Stimulated activated CD4-positive, alpha-beta T cell treated with anti-CD3 and anti-CD28 coated beads, Interleukin-1b, Interleukin-23, amount 100 ng/mL, for 24 hours (primary cell): ENCODE measurements at regions not wholly inside any gene's neighbourhood (a gene's known extent, or its start where the extent isn't known, plus 50 kb on each side); places are given as distances from the start of the nearest gene placed in this dataset.

Experiments used
- DNase-seq, 4 experiments: peaks; one replicate each; pipeline ENCODE4 v3.0.0-alpha.2; 2020; ENCODE audit warnings: low read depth in 4 of 4, low spot score in 1 of 4

DNA sequence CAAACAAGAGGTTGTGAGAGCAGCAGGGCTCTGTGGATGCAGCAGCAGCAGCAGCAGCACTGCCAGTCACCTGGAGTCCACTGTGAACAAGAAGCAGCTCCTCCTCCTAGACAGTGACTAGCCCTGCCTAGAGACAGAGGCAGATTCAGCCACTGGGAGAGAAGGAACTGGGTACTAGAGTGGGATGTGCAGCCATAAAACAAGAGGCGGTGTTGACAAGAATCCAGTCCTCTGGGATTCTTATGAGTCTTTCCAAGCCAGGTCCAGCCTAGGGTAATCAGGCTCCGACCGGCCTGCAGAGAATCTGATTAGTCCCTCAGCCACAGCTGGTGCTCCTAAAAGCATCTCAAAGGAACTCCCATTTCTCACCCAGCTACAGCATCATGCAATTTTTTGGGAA is 83.9 kb upstream of the USP47 start:
- no peak for DNase-seq

- no peak for DNase-seq
These were observed 85.1 kb upstream of the USP47 start for GRCh38 chr11:11756718-11757117.

DNA sequence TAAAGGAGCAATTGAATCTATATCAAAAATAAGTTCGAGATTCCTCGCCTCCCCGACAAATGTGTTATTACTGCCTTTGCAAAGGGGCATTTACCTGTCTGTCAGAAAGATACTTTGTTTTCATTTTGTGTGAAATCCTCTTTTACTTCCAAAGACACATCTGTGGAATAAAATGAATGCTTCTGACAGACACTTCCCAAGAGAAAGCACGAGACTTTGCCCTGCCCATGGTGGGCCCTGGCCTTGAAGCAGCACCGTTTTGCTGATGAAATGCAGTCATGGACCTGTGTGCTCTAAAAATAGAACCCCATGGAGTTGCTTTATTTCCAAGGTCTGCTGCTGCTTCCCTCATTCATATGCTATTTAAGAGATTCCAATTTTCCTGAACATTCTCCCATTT is 85.9 kb upstream of the USP47 start:
- DNase-seq = no peak

DNA sequence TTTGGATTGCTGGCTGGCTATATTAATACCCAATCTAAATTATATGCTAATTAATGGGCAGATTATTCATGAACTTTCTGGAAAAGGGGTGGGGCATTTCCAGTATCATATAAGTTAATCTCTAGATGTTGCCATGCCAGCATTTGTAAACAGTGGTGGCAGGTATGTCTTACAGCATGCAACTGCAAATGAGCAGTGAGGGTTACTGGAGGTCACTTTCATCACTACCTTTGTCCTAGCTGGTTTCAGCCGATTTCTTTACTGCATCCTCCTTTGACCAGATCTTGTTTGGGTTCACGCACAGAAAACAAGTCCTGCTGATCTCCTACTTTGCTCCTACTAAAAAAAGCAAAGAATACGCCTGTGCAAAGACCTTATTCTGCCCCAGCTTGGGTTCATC is 89.1 kb upstream of the USP47 start:
- DNase-seq = no peak

GRCh38 chr11:11750017-11750878 is 91.5 kb upstream of the USP47 start:
- DNase-seq = no peak

GRCh38 chr11:11748706-11749365 is 92.9 kb upstream of the USP47 start:
- no peak for DNase-seq

DNA sequence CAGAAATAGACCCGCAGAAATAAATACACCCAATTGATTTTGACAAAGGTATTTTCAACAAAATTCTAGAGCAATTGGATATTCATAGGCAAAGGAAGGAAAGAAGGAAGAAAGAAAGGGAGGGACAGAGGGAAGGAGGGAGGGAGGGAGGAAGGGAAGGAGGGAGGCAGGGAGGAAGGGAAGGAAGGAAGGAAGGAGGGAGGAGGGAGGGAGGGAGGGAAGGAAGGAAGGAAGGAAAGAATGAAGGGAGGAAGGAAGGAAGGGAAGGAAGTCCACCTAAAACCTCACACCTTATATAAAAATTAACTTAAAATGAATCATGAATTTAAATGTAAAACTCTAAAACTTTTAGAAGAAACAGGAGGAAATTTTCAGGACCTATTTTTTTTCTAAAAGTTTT is 94.2 kb upstream of the USP47 start:
- no peak for DNase-seq

DNA sequence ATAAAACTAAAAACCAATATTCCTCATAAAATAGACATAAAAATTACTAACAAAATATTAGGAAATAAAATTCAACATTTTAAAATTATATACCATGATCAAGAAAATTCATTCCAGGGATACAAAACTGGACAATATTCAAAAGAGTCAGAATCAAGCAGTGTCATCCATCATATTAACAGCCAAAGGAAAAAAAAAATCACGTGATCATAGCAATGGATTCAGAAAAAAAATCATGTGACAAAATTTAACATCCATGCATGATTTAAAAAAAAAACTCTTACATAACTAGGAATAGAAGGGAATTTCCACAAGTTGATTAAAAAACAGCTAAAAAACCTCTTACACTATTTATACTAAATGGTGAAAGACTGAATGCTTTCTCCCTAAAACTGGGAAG is 95.3 kb upstream of the USP47 start:
- DNase-seq = no peak

DNA sequence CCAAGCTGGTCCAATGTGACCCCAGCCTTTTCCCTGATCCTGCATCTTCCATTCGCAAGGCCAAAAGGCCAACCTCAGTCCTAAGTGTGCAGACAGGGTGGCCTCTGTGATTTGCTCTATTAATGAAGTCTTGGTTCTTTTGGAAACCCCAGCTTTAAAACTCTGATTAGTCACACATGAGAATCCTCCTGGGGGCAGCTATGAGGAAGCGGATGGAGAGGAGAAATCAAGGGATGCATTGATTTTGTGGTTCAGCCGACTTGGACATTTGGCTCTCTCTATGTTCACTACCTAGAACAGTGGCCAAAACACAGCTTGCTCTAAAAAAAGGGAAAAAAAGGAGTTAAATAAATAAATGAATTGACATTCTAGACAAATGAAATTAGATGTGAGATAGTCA is 98.6 kb upstream of the USP47 start:
- no peak for DNase-seq

- no peak for DNase-seq
These were observed 99.3 kb upstream of the USP47 start for GRCh38 chr11:11742486-11742885.

GRCh38 chr11:11740836-11741235 is 100.9 kb upstream of the USP47 start:
- no peak for DNase-seq

- DNase-seq = no peak
These were observed 101.6 kb upstream of the USP47 start for GRCh38 chr11:11740073-11740702.

GRCh38 chr11:11738370-11738769 is 103.4 kb upstream of the USP47 start:
- no peak for DNase-seq

GRCh38 chr11:11735586-11735985 is 106.2 kb upstream of the USP47 start:
- no peak for DNase-seq

GRCh38 chr11:11733246-11733747 is 108.5 kb upstream of the USP47 start:
- DNase-seq = no peak

GRCh38 chr11:11732116-11732515 is 109.7 kb upstream of the USP47 start:
- no peak for DNase-seq

- DNase-seq = no peak
These were observed 109.7 kb upstream of the GALNT18 start for GRCh38 chr11:11731311-11732083.

- DNase-seq = no peak
These were observed 106.6 kb upstream of the GALNT18 start for GRCh38 chr11:11728386-11728785.

DNA sequence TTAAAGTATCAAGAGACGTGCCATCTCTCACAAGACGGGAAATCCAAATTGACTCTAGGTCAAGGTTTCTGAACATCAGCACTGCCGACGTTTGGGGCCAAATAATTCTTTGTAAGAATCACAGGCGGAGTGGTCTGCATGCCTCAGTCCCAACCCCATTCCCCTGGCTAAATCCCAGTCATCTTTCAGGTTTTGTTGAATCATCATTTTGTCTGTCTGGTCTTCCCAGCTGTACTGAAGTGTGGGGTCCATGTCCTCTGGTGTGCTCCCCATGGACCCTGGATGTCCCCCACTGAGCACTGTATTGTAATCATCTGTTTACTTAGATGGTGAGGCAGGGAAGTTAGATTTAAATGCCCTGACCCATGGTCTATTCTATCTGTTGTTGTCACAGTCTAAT is 103.6 kb upstream of the GALNT18 start:
- DNase-seq = no peak

DNA sequence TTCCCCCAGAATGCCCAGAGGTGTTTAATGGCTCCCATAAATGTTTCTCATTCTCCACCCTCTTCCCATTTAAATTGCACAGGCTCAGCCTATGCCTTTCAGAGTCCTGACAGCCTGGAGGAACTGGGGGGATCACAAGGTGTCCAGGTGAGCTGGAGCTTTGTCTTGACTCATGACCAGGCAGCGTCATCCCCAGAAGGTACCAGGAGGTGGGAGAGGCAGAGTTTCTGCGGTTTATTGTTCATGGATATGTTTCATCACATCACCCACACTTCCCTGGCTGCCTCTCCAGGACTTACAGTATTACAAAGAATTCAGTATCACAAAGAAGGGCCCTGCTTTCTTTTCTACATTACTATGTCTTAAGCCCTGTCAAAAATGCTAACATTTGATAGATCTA is 103.2 kb upstream of the GALNT18 start:
- no peak for DNase-seq

GRCh38 chr11:11722861-11723260 is 101.1 kb upstream of the GALNT18 start:
- DNase-seq = no peak
